Keratinocyte (primary cell): ENCODE measurements at regions not wholly inside any gene's neighbourhood (a gene's known extent, or its start where the extent isn't known, plus 50 kb on each side); places are given as distances from the start of the nearest gene placed in this dataset.

Experiments
- DNase-seq: peaks from one replicate; pipeline ENCODE4 v3.0.0-alpha.2; 2011; ENCODE audit warnings: low read depth, missing footprints, low spot score
- FAIRE-seq: peaks from 2 replicates; lab custom pipeline; 2011; peaks lifted over from hg19 to GRCh38; lab: Jason Lieb, UNC
- H2AFZ ChIP-seq: 2 replicates; pipeline ENCODE4 v1.6.0; 2012; ENCODE audit warnings: low read length, control low read depth, inconsistent platforms; ENCODE audit not compliant: control insufficient read depth
- H3K27ac ChIP-seq: 2 replicates; pipeline ENCODE4 v1.5.1; 2011; ENCODE audit warnings: low read length; ENCODE audit not compliant: control insufficient read depth, insufficient read depth
- H3K27me3 ChIP-seq: 3 replicates; pipeline ENCODE4 v1.6.0; 2011; ENCODE audit warnings: low read length; ENCODE audit not compliant: control insufficient read depth, insufficient read depth; ENCODE audit errors: extremely low read depth
- H3K36me3 ChIP-seq, 2 experiments: 2 replicates in 1 of 2; 3 replicates in 1 of 2; pipeline ENCODE4 v1.5.1; 2011; ENCODE audit warnings: low read length in 2 of 2, mild to moderate bottlenecking in 1 of 2; ENCODE audit not compliant: control insufficient read depth in 2 of 2, insufficient read depth in 2 of 2; ENCODE audit errors: extremely low read depth in 1 of 2
- H3K4me1 ChIP-seq: 3 replicates; pipeline ENCODE4 v1.5.1; 2011; ENCODE audit warnings: low read length; ENCODE audit not compliant: control insufficient read depth, insufficient read depth; ENCODE audit errors: extremely low read depth
- H3K4me2 ChIP-seq: 3 replicates; pipeline ENCODE4 v1.6.0; 2011; ENCODE audit warnings: low read depth, low read length; ENCODE audit not compliant: control insufficient read depth, insufficient read depth; ENCODE audit errors: extremely low read depth
- H3K4me3 ChIP-seq, 3 experiments: fragments of 200-600 bp in 1 of 3; sonication (generic) in 1 of 3; 2 replicates in 2 of 3; 3 replicates in 1 of 3; pipeline ENCODE4 v1.5.1; 2011 to 2016; ENCODE audit warnings: low read length in 3 of 3, mild to moderate bottlenecking in 3 of 3, control low read depth in 2 of 3, inconsistent platforms in 1 of 3, low read depth in 1 of 3, mixed read lengths in 1 of 3, mixed run types in 1 of 3, moderate library complexity in 1 of 3; ENCODE audit not compliant: control insufficient read depth in 2 of 3, insufficient read depth in 2 of 3; ENCODE audit errors: extremely low read depth in 1 of 3
- H3K79me2 ChIP-seq: 2 replicates; pipeline ENCODE4 v1.6.0; 2012; ENCODE audit warnings: low read length; ENCODE audit not compliant: control insufficient read depth, insufficient read depth
- H3K9ac ChIP-seq: 3 replicates; pipeline ENCODE4 v1.6.0; 2011; ENCODE audit warnings: low read length; ENCODE audit not compliant: control insufficient read depth, insufficient read depth; ENCODE audit errors: extremely low read depth
- H3K9me1 ChIP-seq: 3 replicates; pipeline ENCODE4 v1.6.0; 2011; ENCODE audit warnings: low read length; ENCODE audit not compliant: control insufficient read depth, insufficient read depth; ENCODE audit errors: extremely low read depth
- H3K9me3 ChIP-seq: 2 replicates; pipeline ENCODE4 v1.5.1; 2012; ENCODE audit warnings: low read depth, low read length; ENCODE audit not compliant: control insufficient read depth
- H4K20me1 ChIP-seq: 3 replicates; pipeline ENCODE4 v1.6.0; 2011; ENCODE audit warnings: low read length; ENCODE audit not compliant: control insufficient read depth, insufficient read depth; ENCODE audit errors: extremely low read depth
- CTCF ChIP-seq, 3 experiments: IDR thresholded peaks in 1 of 3; conservative IDR thresholded peaks in 1 of 3; optimal IDR thresholded peaks in 1 of 3; 2 replicates in 2 of 3; 3 replicates in 1 of 3; pipeline versions ENCODE3 to v1.5.1; 2011; ENCODE audit warnings: low read length in 3 of 3, mild to moderate bottlenecking in 3 of 3, moderate library complexity in 2 of 3, control low read depth in 1 of 3, inconsistent platforms in 1 of 3; ENCODE audit not compliant: insufficient read depth in 2 of 3; ENCODE audit errors: extremely low read depth in 1 of 3
- EZH2 ChIP-seq: IDR thresholded peaks from one replicate; pipeline ENCODE4 v1.6.1; 2012; ENCODE audit warnings: inconsistent platforms, mild to moderate bottlenecking, low read length, moderate library complexity
- dilution Hi-C: fragments of 300-500 bp; cut with MboI; formaldehyde crosslinking; loops from one replicate; pipeline ENCODE4 v1.7.0; 2020; ENCODE audit warnings: low sequenced_read_pairs; ENCODE audit not compliant: extremely low pct_ligation_motif_present

- Histone ChIP-seq H3K27me3 (no peaks in the 10 kb centered on the region), H3K4me2 (no peak overlapping the region), H3K79me2 (no peaks in the 10 kb centered on the region), H4K20me1 (no peaks in the 10 kb centered on the region), H3K9ac (no peak overlapping the region), H2AFZ (no peak overlapping the region), H3K9me1 (no peaks in the 10 kb centered on the region), H3K4me3 (no peak overlapping the region), H3K4me1 (peaks cover 2% of the 10 kb centered on the region), H3K27ac (no peak overlapping the region), H3K36me3 (no peaks in the 10 kb centered on the region), H3K9me3 (no peaks in the 10 kb centered on the region)
- dilution Hi-C loops, result no loop called here
- FAIRE-seq (peak; percentile 13), DNase-seq (no peak)
- TF ChIP-seq EZH2, result no peak
Measured at GRCh38 chr20:11344939-11345338, 572.8 kb upstream of the BTBD3 start.

- DNase-seq (no peak), FAIRE-seq (no peak)
- TF ChIP-seq EZH2 (no peak), CTCF (optimal IDR thresholded peaks at IDR 0.05 in 1 of 3, IDR thresholded peaks at IDR 0.05 in 1 of 3, conservative IDR thresholded peaks at IDR 0.05 in 1 of 3; ENCODE audit: extremely low read depth in 1 of 3, insufficient read depth in 2 of 3, low read length in 3 of 3) (no peak)
Measured at GRCh38 chr20:11347738-11348137, 570.0 kb upstream of the BTBD3 start.

More at GRCh38 chr20:11347738-11348137, 570.0 kb upstream of the BTBD3 start:
- Histone ChIP-seq H2AFZ (no peak overlapping the region), H3K4me1 (peaks cover 16% of the 10 kb centered on the region), H3K27me3 (no peaks in the 10 kb centered on the region), H3K27ac (no peak overlapping the region), H4K20me1 (no peaks in the 10 kb centered on the region), H3K36me3 (no peaks in the 10 kb centered on the region), H3K79me2 (no peaks in the 10 kb centered on the region), H3K9ac (no peak overlapping the region), H3K4me3 (no peak overlapping the region), H3K9me3 (no peaks in the 10 kb centered on the region), H3K4me2 (no peak overlapping the region), H3K9me1 (no peaks in the 10 kb centered on the region)
- dilution Hi-C loops, result no loop called here
